HG02759 (cell line): ENCODE measurements at regions not wholly inside any gene's neighbourhood (a gene's known extent, or its start where the extent isn't known, plus 50 kb on each side); places are given as distances from the start of the nearest gene placed in this dataset.
A peak's percentile ranks its signal among the peaks of the same experiment; 100 is the strongest.

Experiments
- ATAC-seq: cut with Tn5 transposase; IDR thresholded peaks from one replicate; pipeline ENCODE4 v1.9.1; 2021; ENCODE audit warnings: mild to moderate bottlenecking, moderate library complexity; ENCODE audit not compliant: unreplicated experiment

DNA sequence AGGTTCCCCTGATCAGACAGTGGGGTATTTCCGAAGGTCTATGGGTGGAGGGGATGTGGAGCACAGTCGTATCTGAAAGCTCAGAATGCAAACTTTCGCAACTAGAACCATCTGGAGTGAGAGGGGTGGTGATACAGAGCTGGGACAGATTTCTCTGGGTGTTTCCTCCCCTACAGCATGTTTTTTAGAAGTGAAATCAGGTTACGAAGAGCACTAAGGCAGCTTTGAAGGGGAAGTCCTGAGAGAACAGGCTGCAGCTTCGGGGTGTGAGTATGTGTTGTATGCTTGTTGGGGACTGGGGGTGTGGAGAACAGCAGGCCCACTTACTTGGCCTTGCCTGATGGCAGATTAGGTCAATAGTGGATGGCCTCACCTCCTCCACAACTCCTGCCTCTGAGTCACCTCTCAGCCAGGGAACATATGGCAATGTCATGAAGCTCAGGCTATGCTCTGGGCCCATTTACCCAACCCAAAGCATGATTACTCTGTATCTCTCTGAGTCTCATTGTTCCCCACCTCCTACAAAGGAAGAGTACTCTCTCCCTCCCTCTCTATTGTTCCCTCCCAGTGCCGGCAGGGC is 107.2 kb upstream of the RASGRP1 start:
- ATAC-seq = peak; percentile 58

DNA sequence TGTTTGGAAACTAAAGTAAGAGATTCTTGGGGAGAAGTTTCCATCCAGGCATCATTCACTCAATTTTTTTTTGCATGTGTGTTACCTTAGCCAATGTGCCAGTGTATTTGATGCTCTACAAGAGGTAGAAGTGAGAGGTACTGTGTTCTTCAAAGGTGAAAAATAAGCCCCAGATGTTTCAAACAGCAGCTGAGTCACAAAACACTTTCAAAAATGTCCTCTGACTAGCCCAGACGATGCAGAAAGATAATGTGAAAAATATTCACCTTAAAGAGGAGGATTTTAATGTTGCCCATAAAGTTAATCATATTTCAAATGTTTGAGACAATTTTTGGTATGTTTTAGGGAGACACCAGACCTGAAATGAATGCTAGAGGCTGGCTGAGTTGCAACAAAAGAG is 107.7 kb upstream of the RASGRP1 start:
- no peak for ATAC-seq

DNA sequence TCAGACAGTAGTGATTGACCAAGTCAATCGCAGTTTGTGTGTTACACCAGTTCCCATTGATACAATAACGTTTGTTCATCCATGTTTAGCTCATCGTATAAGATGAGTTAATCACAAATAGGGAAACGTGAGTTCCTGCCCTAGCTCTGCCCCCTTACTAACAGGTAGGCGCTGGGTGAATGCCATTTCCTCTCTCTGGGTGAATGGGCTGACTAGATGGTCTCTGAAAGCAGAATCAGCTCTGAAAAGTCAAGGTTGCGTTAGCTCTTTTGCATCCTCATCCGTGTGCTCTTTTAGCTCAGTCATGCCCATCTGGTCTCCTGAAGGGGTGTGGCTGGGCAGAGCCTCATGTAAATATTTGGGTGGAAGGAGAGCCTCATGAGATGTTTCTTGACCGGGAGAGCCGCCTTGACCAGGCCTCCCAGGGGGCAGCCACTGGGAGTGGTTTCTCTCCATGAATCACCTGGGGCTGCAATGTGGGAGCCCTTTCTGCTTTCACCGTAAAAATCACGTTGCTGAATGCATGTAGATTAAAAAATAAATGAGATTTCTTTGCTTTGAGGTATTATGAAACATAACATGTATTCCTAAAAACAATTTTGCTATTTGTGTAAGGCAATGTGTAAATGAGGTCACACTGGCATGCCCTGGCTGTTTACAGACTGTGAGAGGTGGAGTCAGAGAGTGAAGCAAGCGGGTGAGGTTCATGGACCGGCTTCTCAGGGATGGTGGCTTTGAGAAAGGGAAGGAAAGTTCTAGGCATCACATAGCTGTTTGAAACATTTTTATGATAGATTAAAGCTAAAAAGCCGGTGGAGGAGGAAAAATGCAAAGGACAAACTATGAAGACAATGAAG is 108.4 kb upstream of the RASGRP1 start:
- peak; percentile 51 for ATAC-seq

DNA sequence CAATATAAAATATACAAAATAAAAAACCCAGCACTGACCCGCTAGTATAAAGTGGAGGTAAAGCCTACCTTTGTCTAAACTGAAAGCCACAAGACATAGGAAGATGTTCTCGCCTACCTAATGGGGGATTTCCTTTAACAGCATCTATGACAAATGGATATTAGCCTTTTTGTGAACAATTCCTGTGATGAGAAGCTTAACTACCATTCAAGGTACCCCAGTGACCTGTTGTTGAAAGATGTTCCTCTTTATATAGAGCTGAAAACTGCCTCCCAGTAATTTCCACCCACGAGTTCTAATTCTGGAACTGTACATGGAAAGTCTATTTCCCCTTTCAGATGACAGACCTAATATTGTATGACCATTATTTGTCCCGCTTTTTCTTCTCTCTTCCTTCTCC is 109.8 kb upstream of the RASGRP1 start:
- no peak for ATAC-seq

DNA sequence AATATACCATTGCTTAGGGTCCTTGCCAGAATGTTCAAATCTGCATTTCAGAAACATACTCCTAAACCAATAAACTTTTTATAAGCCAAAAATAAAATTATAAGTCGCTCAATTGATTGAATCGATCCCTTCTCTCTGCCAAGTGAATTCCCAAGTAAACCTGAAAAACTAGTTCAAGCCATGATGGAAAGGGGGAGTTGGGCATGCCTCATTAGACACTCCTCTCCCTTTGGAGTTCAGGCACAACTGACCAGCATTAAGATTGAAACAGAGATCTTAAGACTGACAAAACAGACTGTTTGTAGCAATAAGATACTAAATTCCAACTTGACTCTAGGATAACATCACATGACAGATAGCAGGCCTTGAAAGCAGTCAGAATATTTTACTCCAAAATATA is 113.7 kb upstream of the RASGRP1 start:
- no peak for ATAC-seq

DNA sequence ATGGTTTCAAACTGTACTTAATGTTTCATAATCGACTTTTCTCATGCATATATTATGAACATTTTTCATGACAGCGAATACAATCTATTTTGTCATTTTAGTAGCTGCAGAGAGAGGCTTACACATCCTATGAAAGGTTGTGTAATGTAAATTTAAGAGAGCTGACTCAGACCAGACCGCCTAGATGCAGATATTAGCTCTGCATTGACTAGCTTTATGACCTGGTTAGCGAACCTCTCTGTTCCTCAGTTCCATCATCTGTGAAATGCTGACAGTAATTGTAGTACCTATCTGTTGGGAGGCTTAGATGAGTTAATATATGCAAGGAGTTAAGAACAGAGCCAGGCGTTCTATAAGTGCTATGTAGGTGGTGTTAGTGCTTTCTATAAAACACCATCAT is 116.2 kb upstream of the RASGRP1 start:
- no peak for ATAC-seq

DNA sequence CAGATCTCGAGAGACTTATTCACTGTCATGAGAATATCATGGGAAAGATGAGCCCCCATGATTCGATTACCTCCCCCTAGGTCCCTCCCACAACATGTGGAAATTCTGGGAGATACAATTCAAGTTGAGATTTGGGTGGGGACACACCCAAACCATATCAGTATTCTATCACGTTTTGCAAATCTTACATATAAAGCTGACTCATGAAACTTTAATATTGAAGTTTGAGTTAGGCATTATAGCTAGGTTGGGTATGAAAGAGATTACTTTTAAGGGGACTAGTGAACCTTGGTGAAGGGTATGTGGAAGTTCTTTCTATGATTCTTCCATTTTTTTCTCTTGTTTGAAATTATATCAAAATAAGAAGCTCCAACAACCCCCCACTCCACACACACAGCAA is 117.7 kb upstream of the RASGRP1 start:
- no peak for ATAC-seq

DNA sequence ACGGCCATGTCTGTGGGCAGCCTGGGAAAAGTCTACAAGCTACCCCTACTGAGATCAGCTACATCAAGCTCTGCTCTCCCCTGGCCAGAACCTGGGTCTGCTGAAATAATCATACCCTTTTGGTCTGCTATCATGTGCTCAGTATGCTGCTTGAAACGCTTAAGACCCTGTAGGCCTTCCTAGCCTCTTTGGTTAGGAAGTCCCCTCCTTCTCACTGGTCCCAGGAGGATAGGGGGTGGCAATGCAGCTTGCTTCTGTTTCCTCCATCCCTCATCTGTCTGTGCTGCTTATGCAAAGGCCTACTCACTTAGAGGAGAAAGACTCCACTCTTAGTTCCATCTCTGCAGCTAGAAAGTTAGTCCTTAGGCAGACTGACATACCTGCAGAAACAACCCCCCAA is 118.2 kb upstream of the RASGRP1 start:
- no peak for ATAC-seq

DNA sequence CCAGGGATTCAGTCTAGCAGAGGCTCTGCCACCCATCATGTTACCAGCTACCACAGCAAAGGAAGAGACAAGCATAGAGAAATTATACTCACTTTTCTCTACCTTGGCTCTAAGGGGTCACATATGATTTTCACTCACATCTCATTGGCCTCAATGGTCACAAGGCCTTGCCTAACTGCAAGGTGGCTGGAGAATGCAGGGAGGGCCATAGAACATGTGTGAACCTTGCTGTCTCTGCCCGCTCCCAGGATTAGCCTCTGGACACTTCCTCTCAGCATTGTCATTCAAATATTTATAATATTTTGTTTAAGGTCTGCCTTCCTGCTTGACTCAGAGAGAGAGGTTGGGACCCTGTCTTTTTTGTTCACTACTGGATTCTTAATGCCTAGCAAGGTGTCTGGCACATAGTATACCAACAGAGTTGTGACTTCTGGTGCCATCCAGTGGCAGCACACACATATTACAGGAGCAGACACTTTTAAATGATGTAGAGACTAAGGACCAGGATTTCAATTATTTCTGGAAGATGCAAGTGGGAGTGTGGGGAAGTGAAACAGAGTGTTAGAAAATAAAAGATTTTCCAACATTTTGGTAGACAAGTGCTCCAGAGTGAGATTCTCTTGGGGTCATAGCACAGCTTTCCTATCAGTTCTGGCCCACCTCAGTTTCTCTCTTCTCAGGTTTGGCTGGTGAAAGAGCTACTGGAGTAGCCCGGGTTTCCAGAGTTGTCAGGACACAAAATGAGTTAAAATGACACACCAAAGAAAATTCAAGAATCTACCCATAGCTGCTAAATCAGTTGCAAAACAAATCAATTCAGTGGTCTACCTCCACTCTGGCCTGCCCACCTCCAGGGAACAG is 119.0 kb upstream of the RASGRP1 start:
- ATAC-seq = peak; percentile 83

DNA sequence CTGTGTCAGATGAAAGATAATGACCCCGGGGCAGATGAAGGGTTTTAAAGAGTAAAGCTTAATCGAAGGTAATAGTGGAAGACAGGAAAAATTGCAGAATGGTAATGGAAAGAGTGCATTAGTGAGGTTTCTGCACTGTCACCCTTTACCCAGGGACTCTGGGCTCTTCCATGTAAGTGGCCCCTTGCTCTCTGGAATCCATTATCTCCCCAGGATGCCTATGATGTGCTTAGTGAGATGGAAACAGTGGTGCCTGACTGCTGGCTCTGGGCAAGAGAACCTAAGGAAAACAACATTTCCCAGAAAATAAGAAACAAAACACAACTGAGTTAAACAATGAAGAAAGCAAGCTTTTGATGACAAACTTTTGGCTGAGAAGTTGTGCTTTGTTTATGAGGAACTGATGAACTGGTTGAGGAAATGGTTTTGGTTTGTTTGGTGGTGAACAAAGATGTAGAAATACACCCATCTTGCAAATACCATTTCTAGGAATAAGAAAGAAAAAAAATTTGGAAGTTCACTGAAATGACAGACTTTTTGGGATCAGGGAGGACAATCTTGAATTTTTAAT is 119.9 kb upstream of the RASGRP1 start:
- ATAC-seq = no peak

DNA sequence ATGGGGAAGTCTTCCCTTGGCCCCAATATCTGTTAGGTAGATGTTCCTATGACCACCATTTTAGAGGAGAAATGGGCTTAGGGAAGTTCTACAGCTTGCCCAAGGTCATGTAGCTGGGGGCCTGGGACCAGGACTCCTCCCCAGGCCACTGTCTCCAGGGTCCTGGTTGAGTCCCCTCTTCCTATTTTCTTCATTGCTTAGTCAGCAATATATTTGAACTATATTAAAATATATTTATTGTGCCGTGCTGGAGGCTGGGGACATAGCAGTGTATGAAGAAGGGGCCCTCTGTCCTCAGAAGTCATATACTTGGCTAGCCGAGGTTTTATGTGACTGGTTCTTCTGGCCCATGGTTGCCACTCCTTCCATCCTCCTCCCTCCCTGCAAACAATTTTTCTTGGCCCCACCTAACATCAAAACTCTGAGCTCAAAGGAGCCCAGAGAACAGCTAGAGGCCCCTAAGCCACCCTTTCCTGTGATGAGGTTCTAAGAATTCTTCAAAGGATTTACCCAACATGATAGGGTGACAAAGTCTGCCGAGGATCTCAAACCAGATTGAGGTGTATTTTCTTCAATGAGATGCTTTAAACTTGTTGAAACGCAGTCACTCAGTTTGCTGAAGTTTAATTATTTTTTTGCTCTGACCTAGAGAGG is 121.2 kb upstream of the RASGRP1 start:
- no peak for ATAC-seq

DNA sequence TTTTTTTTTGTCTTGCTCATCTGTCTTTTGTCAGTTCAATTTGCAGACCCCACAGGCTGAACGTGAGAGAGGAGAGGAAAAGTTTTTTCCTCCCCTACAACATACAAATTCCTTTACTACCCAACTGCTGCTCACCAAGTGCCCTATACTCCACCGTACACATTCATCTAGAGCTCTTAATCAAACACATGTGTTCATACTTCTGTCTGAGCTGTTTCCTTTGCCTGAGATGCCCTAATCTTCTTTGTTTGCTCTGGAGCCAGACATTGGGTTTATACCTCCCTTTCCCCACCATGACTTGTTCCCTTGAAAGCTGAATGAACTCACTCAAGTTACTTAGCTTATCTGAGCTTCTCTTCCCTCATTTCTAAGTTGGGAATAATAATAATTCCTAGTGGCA is 122.7 kb upstream of the RASGRP1 start:
- no peak for ATAC-seq

DNA sequence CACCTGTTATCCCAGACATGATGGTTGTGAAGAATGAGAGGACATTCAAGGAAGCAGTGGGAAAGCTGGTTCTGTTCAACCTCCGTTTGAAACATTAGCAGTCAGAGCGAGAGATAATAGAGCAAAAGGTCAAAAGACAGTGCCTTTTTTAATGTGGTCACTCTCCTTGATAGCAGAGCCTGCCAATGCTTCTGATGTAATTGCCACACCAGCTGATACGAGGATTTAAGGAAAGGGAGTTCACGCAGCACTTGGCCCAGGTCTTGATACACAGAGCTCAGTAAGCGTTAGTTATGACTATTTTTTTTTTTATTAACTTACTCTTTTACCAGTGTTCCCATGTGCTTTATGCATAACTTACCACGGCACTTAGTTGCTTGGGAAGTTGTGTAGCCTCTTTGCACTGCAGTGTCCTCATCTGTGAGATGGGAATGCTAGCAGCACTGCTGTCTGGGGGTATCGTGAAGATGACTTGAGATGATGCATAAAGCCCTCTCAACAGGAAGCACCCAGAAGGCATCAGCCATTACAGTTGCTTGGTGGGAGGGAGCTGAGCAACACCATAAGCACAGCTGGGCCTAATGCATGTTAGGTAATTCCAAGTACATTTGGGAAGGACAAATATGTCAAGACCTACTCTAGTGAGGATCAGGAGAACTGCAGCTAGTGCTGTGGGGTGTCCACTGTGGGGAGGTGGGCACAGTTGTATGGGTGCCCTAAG is 123.3 kb upstream of the RASGRP1 start:
- ATAC-seq = no peak

DNA sequence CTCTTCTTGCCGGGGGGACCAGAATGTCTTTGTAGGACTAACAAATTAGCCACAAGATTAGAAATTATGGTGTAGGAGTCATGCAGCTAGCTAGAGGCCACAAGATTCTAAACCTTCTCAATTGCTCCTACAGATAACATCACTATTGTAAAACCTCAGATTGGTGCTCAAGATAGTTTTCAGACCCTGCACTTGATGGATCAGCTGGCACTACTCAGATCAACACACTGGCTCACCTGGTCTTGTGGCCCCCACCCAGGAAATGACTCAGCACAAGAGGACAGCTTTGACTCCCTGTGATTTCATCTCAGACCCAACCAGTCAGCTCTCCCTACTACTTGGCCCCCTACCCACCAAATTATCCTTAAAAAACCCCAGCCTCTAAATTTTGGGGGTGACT is 124.1 kb upstream of the RASGRP1 start:
- ATAC-seq = peak; percentile 43

DNA sequence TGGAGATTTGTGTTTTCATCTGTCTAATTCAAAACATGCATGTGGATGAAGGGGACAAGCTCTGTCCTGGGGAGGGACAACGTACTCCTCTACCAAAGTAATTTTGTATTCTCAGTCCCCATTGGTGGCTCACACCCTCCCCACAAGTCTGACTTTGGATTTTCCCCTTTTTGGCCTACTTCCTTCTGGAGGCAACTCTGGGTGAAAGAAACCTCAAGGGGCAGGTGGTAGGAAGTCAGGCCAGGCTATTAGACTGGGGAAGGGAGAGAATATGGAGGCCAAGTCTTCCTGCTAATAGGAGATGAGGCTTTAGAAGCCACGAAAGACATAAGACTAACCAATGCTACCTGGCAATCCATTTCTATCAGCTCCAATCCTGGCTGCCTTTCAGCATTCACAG is 124.9 kb upstream of the RASGRP1 start:
- ATAC-seq = no peak

DNA sequence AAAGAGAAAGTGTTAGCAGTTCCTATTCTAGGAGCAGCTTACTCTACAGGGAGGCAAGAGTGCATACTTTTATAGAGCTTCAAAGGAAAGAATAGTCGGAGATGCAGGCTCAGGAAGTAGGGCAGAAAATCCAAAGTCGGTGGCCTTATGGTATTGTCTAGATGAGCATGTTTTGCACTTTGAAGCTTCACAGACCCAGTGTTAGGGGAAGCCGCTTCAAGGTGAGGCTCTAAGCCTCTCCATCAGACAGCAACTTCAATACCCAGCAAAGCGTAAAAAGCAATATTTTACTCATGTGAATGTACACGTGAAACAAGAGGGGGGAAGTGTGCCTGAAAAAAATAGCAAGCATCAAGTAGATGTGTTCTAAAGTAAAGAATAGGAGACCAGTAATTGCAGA is 125.6 kb upstream of the RASGRP1 start:
- ATAC-seq = no peak

DNA sequence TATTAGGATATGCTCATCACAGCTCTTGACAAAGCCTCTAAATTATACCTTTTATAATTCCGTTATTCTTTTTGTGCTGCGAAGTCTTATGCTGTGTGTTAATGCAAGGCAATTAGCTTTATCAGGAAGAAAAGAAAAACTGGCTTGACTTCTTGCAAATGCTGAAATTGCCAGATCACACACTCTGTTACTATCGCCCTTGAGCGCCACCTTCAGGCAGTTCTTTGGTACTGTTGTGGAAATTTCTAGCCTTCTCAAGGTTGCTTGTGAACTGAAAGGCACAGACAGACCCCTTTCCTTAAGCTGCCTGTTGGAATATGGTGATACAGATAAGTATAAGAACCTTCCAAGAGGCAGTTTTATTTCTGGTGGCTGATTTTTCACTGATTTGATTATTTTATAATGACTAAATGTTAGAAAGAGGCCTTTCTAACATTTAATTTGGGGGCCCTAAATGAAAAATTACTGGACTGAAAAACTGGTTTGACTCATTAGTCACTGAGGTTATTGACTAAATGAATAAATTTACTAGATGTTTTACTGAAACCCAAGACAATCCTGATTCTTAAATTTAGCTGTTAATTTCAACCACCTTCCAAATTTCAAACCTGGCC is 126.2 kb upstream of the RASGRP1 start:
- peak; percentile 49 for ATAC-seq

DNA sequence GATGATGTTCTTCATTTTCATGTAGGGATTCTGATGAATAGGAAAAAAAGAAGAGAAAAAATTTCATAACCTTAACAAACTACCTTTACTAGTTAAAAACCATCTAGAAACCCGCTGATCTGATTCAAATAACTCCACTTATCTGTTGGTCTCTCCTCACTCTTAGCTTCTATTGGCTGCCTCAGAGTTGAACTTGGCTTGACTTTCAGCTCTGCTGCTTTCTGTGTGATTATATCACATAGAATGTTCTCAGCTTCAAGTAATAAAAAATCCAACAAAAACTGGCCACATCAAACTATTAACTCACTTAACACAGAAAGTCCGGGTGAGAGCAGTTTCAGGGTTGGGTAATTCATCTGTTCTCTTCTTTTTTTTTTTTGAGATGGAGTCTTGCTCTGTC is 126.8 kb upstream of the RASGRP1 start:
- ATAC-seq = no peak

DNA sequence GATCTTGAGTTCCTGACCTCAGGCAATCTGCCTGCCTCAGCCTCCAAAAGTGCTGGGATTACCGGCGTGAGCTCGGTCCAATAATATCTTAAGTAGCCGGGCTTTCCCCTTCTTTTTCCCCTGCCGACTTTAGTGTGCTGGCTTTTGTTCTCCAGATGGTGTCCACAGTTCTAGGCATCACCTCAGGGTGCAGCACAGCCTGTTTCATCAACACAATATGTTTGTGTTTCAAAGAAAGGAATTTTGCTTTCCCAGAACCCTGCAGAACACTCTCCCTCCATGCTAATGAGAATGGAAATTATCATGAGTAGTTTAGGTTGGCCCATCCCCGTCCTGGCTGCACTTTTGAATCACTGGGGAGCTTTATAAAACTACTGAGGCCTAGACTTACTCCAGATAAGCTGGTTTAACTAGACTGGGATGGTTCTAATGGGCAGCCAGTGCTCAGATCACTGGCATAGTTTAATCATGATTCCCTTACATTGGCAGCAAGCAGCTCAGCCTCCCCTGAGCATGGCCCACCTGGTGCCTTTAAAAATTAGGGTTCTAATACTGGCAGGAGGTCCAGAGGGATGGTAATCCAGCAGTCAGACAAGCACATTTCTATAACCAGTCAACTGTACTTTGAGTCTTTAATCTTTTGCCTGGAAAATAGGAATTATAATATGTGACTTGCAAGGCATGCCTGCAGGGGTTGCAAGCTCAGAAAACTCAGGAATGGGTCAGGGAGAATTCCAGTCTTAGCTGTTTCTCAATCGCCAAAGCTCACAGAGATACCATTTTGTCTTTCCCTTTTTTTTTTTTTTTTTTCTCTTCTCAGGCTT is 127.6 kb upstream of the RASGRP1 start:
- no peak for ATAC-seq
